Vagina (tissue), 2 donors: ENCODE measurements at regions not wholly inside any gene's neighbourhood (a gene's known extent, or its start where the extent isn't known, plus 50 kb on each side); places are given as distances from the start of the nearest gene placed in this dataset.

Experiments
- CTCF ChIP-seq, 3 experiments: fragments of 450-650 bp in 2 of 3; fragments of 200-600 bp in 1 of 3; sonication (generic) in 1 of 3; IDR thresholded peaks; one replicate each; pipeline ENCODE4 v1.5.1; 2017 to 2019; ENCODE audit warnings: antibody characterized with exemption in 3 of 3, mild to moderate bottlenecking in 2 of 3, moderate library complexity in 2 of 3
- POLR2A ChIP-seq, 2 donors: fragments of 450-650 bp; IDR thresholded peaks; one replicate each; pipeline ENCODE4 v1.6.1; 2017; ENCODE audit warnings: antibody characterized with exemption in 2 of 2, mild to moderate bottlenecking in 2 of 2, moderate library complexity in 2 of 2

- TF ChIP-seq POLR2A (IDR thresholded peaks at IDR 0.05): no peak
- TF ChIP-seq CTCF (IDR thresholded peaks at IDR 0.05): no peak
Measured at GRCh38 chr2:236720974-236721540, 151.4 kb downstream of the ACKR3 start.
